ENCODE measurements at regions not wholly inside any gene's neighbourhood (a gene's known extent, or its start where the extent isn't known, plus 50 kb on each side); places are given as distances from the start of the nearest gene placed in this dataset.

DNA sequence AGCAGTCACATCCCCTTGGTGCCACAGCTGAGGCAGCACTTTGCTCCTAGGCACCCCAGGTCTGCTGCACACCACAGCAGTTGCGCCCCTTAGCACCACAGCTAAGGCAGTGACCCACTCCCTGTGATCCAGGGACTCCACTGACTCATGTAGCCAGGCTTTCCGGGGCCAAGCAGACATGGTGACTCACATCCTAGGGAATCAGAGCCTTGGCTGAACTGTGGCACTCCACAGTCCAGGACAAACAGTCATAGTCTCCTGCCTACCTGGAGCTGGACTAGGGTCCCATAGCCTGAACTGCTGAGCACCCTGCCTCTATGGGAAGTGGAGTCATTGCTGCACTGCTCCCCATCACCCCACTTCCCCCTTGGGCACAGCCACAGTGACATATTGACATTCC is 338.7 kb downstream of the NPR3 start:
- TF ChIP-seq CTCF (IDR thresholded peaks at IDR 0.05) (no peak), POLR2A (IDR thresholded peaks at IDR 0.05) (no peak)
